GM19035 (cell line): ENCODE measurements at regions not wholly inside any gene's neighbourhood (a gene's known extent, or its start where the extent isn't known, plus 50 kb on each side); places are given as distances from the start of the nearest gene placed in this dataset.
"Not testable (repeated sequence)": the region's sequence is repeated elsewhere in the genome, so short reads cannot be mapped to it uniquely, and the experiment has no call there.

Source experiments
- ATAC-seq: cut with Tn5 transposase; IDR thresholded peaks from one replicate; pipeline ENCODE4 v1.9.1; 2021; ENCODE audit not compliant: unreplicated experiment

DNA sequence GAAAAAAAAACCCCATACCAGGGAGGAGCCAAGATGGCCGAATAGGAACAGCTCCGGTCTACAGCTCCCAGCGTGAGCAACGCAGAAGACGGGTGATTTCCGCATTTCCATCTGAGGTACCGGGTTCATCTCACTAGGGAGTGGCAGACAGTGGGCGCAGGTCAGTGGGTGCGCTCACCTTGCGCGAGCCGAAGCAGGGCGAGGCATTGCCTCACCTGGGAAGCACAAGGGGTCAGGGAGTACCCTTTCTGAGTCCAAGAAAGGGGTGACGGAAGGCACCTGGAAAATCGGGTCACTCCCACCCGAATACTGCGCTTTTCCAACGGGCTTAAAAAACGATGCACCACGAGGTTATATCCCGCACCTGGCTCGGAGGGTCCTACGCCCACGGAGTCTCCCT lies 1328.6 kb downstream of the GRIK2 start:
- ATAC-seq = not testable (repeated sequence)

DNA sequence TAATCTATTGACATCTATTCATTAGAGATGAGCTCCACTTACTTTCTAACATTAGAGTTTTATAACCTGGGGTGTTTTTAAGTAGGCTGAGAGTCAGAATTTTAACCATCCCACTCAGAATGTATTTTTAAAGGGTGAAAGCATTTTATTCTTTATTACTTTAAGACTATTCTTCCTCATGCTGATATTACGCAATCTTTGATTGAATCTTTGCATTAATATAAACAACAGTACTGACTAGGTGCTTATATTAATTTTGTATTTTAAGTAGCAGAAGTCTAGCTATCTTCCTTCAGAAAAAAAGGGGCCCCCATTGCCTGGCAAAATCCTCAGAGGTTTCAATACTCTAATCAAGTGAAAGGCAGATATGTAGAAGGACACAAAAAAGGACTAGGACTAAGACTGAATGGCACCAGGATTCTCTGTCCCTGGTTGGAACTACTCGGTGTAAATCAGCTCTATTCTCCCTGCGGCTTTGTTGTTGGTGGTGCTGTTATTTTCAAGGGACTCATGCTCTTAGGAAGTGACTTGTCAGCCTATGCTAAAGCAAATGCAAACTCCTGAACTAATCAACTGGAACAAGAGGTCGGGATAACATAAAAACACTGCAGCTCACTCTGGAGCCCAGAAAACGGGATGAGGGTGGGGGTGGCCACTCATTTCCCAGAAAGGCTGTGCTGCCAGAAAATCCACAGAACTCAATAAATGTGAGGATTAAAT lies 1324.4 kb downstream of the GRIK2 start:
- ATAC-seq = no peak

GRCh38 chr6:102717252-102717651 lies 1323.7 kb downstream of the GRIK2 start:
- no peak for ATAC-seq

DNA sequence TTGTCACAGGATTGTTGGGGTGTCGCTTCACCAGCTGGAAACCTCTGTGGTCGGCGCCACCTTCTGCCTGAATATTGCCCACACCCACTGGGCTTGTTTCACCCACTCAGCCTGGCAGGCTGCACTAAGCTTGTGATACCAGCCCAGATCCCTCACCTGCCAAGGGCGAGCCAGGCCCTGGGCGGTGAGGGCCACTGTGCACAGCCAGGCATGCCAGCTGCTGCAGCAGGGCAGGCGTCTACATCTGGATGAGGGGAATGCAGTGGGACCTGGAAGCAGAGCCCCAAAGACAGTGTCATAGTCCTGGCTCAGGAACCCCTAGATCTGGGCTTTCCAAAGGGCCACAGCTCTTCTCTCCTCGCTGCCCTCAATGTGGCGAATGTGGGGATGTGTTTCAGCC lies 1307.5 kb downstream of the GRIK2 start:
- ATAC-seq = no peak

DNA sequence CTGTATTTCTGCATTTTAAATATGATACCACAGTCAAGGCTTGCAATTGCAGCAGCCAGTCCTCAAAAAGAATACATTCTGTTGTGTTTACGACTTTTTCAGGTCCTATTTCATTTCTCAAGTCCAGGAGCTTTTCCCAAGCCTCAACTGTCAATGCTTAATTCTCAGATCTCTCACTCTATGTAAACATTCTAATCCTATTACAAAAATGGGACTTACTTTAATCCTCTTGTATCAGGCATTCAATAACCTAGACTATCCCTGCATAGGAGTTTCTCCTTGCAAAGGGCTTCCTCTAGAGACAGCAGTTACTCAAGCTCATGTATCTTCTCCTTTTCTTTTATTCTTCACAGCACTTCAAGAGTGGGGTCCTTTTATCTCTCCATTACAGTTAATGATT lies 1293.0 kb downstream of the GRIK2 start:
- ATAC-seq = no peak

DNA sequence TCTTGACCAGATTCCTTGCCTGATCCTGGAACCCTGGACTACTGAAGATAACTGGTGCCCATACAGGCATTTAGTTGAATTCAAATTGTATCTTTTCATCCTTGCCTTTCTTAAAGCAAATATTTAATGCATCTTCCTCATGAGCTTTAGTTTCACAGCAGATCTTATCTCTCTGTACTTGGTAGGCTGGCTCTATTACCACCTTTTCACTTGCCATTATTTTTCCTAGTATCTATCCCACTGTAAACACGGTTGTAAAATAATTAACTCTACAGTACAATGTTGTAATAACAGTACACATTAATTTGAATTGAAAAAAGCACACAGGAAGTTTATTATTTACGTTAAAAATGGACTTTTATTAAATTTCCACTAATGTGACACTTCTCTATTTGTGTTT lies 1286.9 kb downstream of the GRIK2 start:
- no peak for ATAC-seq

- ATAC-seq = no peak
Measured at GRCh38 chr6:102679865-102680264, 1286.4 kb downstream of the GRIK2 start.

GRCh38 chr6:102677225-102677624 lies 1283.7 kb downstream of the GRIK2 start:
- no peak for ATAC-seq

DNA sequence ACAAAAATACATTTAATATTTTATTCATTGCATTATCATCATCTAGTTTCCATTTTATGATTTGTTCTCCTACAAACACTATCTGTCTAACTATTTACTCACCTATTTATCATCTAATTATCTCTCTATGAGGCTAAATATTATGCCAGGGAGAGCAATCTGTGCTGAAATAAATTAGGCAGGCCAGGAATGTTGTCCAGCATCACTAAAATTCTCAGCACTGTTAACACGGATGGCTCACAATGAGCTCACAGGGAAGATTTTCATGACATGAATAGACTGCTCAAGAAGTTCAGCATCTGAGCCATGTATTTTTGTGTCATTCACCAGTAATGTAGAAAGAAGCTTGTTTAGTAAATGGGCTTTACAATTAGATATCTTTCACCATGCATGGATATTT lies 1277.2 kb downstream of the GRIK2 start:
- no peak for ATAC-seq

GRCh38 chr6:102662851-102663250 lies 1269.3 kb downstream of the GRIK2 start:
- no peak for ATAC-seq

DNA sequence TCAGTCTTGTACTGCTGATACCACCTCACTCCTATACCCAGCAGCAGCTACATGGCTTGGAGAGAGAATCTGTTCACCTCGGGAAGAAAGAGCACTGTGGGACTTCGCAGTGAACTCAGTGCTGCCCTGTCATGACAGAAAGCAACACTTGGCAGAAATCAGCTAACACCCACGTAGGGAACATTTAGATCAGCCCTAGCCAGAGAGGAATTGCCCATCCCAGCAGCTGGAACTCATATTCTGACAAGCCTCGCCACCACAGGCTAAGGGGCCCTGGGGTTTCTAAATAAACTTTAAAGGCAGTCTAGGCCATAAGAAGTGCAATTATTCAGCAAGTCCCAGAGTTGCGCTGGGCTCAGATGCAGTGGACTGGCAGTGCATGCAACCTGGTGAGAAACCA lies 1266.8 kb downstream of the GRIK2 start:
- ATAC-seq = no peak

GRCh38 chr6:102655823-102656222 lies 1262.3 kb downstream of the GRIK2 start:
- ATAC-seq = no peak

DNA sequence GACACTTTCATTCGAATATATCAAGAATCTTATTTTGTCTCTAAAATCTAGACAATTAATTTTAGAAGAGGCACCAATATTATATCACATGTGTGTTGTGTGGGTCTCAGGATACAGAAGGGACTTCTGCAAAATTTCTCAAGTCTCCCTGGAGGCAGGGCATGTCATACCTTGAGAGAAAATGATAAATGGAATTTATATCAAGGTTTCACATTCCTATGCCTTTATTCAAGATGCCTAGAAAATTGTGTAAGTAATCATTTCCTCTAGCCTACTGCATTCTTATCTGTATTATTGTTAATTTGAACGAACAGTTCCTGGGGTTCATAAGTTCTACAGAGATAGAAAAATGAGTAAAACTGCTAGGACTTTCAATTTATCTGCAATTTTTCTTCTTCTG lies 1247.9 kb downstream of the GRIK2 start:
- no peak for ATAC-seq

DNA sequence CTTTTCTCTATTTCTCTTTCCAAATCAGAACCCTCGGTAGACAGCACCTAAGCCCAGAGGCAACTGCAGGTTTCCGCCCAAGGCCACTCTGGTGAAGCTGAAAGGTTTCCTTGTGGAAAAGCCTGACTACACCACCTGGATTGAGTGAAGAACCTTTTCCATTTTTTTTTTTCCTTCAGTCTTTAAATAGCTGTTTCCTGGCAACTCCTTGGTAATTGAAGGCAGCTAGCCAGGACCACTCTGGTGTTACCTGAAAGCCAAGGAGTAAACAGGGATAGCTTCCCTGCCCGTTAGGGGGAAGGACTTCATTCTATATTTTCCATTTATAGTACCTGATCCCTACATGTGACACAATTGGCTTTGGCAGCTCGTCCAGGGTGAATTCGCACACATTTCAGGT lies 1238.4 kb downstream of the GRIK2 start:
- no peak for ATAC-seq

GRCh38 chr6:102623201-102623600 lies 1229.7 kb downstream of the GRIK2 start:
- ATAC-seq = no peak

DNA sequence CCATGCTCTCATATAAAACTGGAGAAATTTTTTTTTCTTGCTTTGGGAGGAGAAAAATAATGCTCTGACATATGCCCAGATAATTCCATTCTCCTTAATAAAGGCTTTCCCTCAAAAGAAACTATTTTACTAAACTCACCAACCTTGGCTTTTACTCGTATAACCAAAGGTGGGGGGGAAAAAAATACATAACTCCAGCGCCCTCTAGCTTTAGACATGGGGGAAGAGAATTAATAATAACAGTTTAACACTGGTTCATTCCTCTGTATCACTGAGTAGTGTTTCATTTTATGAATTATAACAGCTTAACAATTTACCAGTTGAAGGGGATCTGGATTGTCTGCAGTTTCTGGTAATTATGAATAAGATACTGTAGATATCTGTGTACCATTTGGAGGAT lies 1226.1 kb downstream of the GRIK2 start:
- no peak for ATAC-seq

DNA sequence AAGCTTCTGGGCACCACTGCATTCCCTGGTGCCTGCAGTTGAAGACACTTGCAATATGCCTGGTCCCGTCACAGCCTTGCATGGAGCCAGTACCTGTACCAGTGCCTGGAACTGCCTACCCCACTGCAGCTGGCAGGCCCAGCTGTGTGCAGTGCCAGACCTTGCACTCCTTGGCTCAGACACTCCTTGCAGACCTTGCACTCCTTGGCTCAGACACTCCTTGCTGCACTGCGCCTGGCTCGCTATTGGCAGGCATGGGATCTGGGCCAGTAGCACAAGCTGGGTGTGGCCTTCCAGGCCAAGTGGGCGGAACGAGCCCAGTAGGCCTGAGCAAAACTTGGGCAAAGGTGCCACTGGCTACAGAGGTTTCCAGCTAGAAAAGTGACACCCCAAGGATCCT lies 1189.1 kb downstream of the GRIK2 start:
- no peak for ATAC-seq

DNA sequence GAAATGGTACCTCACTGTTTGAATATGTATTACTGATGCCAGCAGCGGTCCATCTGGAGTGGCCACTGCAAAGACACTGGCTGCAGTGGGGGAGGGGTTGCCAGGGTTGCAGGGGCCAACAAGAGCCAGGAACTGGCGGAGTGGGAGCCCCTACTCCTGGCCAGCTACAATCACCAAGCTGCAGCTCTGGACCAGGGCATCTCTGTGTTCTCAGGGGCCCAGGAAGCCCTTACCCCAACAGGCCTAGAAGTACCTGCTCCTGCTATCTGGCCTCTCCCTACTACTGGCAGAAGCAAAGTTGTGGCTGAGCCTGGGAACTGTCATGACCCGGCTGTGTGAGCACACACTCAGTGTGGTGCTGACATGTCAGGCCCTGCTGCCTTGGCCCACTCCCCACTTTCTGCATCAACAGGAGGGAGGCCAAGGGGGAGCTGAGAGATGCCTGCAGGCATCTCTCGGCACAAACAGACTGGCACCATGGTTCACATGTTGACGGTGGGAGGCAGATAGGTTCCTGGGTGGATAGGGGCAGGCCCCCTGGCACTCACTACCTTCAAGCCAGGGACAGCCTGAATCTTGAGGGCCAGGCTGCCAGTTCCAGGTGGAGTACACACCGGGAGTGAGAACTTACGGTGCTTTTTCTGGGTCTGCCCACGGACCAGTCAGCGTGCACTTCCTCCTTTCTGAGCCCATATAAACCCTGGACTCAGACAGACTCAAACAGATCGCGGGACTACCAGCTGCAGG lies 1188.0 kb downstream of the GRIK2 start:
- no peak for ATAC-seq

GRCh38 chr6:102571236-102571908 lies 1177.9 kb downstream of the GRIK2 start:
- ATAC-seq = no peak

DNA sequence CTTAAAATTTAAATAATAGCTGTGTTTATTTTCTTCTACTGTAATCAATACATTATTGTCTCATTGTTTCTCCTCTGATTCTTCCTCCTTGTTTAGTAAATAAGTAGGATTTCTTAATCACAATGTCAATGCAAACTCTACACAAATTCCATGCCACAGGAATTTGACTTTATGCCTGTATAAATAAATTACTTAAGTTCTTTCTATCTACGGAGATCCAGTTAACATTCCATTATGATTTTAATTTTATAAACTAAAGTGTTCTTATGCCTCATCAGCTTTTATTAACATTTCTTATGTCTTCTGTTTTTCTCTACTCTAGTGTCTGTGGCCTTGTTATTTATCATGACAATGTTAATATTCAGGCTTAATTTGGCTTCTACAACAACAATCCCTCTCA lies 1169.2 kb downstream of the GRIK2 start:
- no peak for ATAC-seq

DNA sequence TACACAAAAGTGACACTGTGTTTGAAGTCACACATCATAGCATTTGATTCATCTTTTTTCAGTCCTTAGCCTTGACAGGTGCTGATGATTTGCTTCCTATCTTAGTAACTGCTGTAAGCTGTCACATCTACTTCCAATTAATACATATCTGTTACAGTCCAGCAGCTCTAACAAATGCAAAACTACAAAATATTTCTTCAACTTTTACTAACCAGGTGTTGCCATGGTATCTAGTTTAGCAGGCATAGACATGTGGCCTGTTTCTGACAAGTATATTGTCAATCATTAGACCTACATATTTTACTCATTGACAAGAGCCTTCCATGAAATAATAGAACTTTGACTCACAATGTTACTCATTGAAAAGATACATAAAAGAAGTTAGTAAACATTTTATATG lies 1159.7 kb downstream of the GRIK2 start:
- ATAC-seq = no peak

DNA sequence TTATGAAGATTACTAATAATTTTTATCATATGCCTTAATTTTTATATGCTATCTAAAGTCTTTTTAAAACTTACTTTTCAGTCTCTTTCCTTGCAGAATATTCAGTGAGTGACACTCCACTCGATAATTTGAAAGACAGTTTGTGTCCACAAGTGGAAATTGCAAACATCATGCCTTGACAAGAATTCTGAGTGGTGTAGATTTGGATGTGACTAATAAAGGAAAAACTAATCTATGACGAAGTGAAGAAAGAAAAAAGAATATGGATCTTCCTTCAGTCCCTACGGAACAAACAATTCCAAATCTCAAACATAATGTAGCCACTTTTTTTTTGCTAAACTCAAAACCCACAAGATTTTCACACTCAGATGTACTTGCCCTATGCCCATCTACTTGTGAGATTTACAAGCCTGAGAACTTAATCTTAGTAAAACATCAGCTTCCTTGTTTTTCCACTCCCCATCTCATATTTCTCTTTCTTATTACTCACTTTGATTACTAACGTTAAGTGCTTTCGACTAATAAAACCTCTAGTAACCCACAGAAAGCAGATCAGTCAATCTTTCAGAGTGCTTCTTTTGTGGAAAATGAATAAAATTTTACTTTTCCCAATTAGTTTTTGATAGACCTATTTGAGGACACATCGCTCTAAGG lies 1155.8 kb downstream of the GRIK2 start:
- no peak for ATAC-seq
